ENCODE measurements at regions not wholly inside any gene's neighbourhood (a gene's known extent, or its start where the extent isn't known, plus 50 kb on each side); places are given as distances from the start of the nearest gene placed in this dataset.

GRCh38 chr5:8363138-8363537 is 494.2 kb downstream of the MTRR start:
- TF ChIP-seq TCF4 (CRISPR knock-in tag; IDR thresholded peaks at IDR 0.05; ENCODE audit: borderline replicate concordance) (no peak), POU6F1 (CRISPR knock-in tag; IDR thresholded peaks at IDR 0.05; ENCODE audit: borderline replicate concordance, low read depth) (no peak), ZFP3 (CRISPR knock-in tag; IDR thresholded peaks at IDR 0.05) (no peak), TOX (CRISPR knock-in tag; IDR thresholded peaks at IDR 0.05; ENCODE audit: borderline replicate concordance) (no peak), ESRRG (CRISPR knock-in tag; IDR thresholded peaks at IDR 0.05) (no peak), CSDC2 (CRISPR knock-in tag; IDR thresholded peaks at IDR 0.05) (no peak), PPARA (CRISPR knock-in tag; IDR thresholded peaks at IDR 0.05; ENCODE audit: borderline replicate concordance) (no peak), ZNF565 (CRISPR knock-in tag; conservative IDR thresholded peaks at IDR 0.05; ENCODE audit: low read depth) (no peak), RARB (CRISPR knock-in tag; IDR thresholded peaks at IDR 0.05) (no peak), ZFP30 (CRISPR knock-in tag; IDR thresholded peaks at IDR 0.05) (no peak), TSHZ2 (CRISPR knock-in tag; IDR thresholded peaks at IDR 0.05) (no peak), ZC3H10 (CRISPR knock-in tag; IDR thresholded peaks at IDR 0.05) (no peak), CSRNP3 (CRISPR knock-in tag; IDR thresholded peaks at IDR 0.05) (no peak), SNAI2 (CRISPR knock-in tag; IDR thresholded peaks at IDR 0.05) (no peak), OSR1 (CRISPR knock-in tag; IDR thresholded peaks at IDR 0.05) (no peak), ARNTL (CRISPR knock-in tag; IDR thresholded peaks at IDR 0.05; ENCODE audit: borderline replicate concordance, low read depth) (no peak), BACH2 (CRISPR knock-in tag; IDR thresholded peaks at IDR 0.05; ENCODE audit: borderline replicate concordance) (no peak)
- ATAC-seq = no peak

GRCh38 chr5:8366266-8366665 is 497.3 kb downstream of the MTRR start:
- TF ChIP-seq ISL1 (CRISPR knock-in tag; IDR thresholded peaks at IDR 0.05) (no peak), ARNTL (CRISPR knock-in tag; IDR thresholded peaks at IDR 0.05; ENCODE audit: borderline replicate concordance, low read depth) (no peak), OSR1 (CRISPR knock-in tag; IDR thresholded peaks at IDR 0.05) (no peak), TSHZ2 (CRISPR knock-in tag; IDR thresholded peaks at IDR 0.05) (no peak)
- no peak for ATAC-seq

GRCh38 chr5:8376478-8376877 is 507.5 kb downstream of the MTRR start:
- no peak for ATAC-seq
- no peak for TF ChIP-seq OSR1 (CRISPR knock-in tag; IDR thresholded peaks at IDR 0.05)

GRCh38 chr5:8381972-8382371 is 513.0 kb downstream of the MTRR start:
- no peak for ATAC-seq
- TF ChIP-seq OSR1 (CRISPR knock-in tag; IDR thresholded peaks at IDR 0.05) (no peak), CSRNP3 (CRISPR knock-in tag; IDR thresholded peaks at IDR 0.05) (no peak), ISL1 (CRISPR knock-in tag; IDR thresholded peaks at IDR 0.05) (no peak), ZFP30 (CRISPR knock-in tag; IDR thresholded peaks at IDR 0.05) (no peak), TSHZ2 (CRISPR knock-in tag; IDR thresholded peaks at IDR 0.05) (no peak)

Measured in SK-N-SH treated with all-trans-retinoic acid at 6 μM for 48 hours (cell line).